HG02798 (cell line): ENCODE measurements at regions not wholly inside any gene's neighbourhood (a gene's known extent, or its start where the extent isn't known, plus 50 kb on each side); places are given as distances from the start of the nearest gene placed in this dataset.
"Not testable (repeated sequence)": the region's sequence is repeated elsewhere in the genome, so short reads cannot be mapped to it uniquely, and the experiment has no call there.

Experiments used
- ATAC-seq: cut with Tn5 transposase; IDR thresholded peaks from one replicate; pipeline ENCODE4 v1.9.1; 2021; ENCODE audit warnings: mild to moderate bottlenecking; ENCODE audit not compliant: unreplicated experiment, poor library complexity

DNA sequence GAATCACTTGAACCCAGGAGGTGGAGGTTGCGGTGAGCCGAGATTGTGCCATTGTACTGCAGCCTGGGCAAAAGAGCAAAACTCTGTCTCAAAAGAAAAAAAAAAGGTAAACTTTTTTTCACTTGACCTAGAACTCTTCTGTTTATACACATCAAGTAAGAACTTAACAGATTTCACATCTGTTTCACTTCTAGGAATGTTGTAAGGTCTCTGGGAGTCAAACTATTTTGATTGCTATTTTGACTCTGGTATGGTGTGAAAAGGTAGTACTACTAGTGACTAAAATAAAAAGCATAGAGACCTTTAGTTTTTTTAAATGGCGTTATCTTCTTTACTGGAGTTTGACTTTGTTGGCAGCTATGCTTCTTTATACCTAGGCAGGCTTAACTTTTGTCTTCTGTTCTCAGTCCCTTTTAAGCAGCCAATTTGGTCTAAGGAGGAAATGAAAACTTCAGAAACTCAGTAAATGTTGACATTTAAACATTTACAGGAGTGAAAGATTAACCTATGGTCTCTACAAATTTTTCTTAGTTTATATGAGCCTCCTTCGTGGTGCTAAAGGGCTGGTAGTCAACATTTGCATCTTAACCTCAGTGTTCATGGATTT lies 84.7 kb downstream of the METTL2B start:
- not testable (repeated sequence) for ATAC-seq

DNA sequence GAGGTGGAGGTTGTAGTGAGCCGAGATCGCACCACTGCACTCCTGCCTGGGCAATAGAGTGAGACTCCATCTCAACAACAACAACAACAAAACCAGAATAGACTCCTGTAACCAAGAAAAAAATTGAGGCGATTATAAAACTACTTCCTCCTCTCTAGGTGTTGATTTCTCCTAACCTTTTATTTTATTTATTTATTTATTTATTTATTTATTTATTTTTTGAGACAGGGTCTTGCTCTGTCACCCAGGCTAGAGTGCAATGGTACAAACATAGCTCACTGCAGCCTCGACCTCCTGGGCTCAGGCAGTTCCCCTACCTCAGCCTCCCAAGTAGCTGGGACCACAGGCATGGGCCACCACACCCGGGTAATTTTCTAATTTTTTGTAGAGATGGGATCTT lies 86.2 kb downstream of the METTL2B start:
- ATAC-seq = not testable (repeated sequence)

DNA sequence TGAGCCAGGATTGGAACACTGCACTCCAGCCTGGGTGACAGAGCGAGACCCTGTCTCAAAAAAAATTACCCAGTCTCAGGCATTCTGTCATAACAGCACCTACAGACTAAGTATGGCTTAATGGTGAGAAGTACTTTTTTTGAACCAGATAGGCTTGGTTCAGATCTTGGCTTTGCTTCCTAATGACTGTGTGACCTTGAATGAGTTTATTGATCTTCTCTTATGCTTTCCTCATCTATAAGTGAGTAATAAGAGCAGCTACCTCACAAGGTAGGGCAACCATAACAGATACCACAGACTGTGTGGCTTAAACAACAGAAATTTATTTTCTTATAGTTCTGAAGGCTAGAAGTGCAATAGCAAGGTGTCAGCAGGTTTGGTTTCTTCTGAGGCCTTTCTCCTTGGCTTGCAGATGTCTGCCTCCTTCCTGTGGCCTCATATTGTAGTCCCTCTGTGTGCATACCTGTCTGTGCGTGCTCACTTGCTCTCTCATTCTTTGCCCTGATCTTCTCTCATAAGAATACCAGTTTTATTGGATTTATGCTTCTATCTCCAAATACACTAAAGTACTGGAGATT lies 87.7 kb downstream of the METTL2B start:
- ATAC-seq = not testable (repeated sequence)

DNA sequence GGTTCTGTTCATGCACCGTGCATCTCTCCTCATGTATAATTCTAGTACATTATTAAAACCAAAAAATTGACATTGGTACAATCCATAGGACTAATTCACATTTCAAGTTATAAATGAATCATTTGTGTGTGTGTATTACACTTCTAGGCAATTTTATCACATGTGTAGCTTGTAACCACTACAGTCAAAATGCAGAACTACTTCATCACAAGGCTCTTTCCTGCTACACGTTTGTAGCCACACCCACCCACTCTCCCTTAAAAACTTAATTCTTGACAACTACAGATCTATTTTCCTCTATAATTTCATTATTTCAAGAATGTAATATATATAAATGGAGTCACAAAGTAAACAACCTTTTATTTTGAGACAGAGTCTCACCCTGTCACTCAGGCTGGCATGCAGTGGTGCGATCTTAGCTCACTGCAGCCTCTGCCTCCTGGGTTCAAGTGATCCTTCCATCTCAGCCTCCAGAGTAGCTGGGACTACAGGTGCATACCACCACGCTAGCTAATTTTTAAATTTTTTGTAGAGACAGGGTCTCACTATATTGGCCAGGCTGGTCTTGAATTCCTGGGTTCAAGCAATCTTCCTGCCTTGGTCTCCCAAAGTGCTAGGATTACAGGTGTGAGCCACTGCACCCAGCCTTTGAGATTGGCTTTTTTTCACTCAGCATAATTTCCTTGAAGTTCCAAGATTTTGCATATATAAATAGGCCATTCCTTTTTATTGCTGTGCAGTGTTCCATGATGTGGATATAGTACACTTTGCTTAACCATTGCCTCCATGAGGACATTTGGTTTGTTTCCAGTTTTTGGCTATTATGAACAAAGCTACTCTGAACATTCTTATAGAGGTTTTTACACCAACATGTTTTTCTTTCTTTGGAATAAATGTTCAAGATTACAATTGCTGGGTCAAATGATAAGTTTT lies 88.7 kb downstream of the METTL2B start:
- not testable (repeated sequence) for ATAC-seq

DNA sequence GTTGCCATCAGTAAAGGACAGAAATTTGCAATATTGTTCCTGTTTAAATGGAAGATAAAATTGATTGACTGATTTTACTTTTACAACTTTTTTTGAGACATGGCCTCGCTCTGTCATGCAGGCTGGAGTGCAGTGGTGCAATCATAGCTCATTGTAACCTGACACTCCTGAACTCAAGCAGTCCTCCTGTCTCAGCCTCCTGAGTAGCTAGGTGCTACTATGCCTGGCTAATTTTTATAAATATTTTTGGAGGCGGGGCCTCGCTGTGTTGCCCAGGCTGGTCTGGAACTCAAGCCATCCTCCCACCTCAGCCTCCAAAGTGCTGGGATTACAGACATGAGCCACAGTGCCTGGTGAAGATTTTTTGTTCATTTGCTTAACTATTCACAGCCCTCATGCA lies 96.8 kb upstream of the GARIN1A start:
- ATAC-seq = not testable (repeated sequence)

DNA sequence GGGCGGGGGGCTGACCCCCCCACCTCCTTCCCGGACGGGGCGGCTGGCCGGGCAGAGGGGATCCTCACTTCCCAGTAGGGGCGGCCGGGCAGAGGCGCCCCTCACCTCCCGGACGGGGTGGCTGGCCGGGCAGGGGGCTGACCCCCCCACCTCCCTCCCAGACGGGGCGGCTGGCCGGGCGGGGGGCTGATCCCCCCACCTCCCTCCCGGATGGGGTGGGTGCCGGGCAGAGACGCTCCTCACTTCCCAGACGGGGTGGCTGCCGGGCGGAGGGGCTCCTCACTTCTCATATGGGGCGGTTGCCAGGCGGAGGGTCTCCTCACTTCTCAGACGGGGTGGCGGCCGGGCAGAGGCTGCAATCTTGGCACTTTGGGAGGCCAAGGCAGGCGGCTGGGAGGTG lies 95.1 kb upstream of the GARIN1A start:
- ATAC-seq = not testable (repeated sequence)

DNA sequence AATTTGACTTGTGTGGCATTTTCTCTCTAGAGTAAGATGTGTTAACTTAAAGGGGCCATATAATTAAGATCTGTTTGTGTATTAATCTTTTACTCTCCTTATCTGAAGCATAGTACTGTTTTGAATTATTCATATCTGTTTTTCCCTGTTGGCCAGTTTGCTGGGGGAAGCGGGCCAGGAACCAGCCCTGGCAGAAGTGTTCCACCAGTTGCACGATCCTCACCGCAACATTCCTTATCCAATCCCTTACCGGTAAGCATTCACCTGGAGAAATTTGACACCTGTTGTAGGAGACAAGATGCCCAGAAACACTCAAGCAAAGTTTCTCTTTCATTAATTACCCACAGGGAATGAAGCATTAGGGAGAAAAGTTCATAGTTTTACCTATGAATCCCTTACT lies 92.2 kb upstream of the GARIN1A start:
- ATAC-seq = not testable (repeated sequence)

DNA sequence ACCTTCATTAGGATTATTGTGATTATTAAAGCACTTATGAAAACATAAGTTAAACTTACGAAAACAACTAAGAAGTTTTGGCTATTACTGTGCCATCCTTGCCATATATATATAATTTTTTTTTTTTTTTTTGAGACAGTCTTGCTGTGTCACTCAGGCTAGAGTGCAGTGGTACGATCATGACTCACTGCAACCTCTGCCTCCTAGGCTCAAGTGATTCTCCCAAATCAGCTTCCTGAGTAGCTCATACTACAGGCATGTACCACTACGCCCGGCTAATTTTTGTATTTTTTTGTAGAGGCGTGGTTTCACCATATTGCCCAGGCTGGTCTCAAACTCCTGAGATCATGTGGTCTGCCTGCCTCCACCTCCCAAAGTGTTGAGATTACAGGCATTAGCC lies 91.0 kb upstream of the GARIN1A start:
- ATAC-seq = not testable (repeated sequence)

DNA sequence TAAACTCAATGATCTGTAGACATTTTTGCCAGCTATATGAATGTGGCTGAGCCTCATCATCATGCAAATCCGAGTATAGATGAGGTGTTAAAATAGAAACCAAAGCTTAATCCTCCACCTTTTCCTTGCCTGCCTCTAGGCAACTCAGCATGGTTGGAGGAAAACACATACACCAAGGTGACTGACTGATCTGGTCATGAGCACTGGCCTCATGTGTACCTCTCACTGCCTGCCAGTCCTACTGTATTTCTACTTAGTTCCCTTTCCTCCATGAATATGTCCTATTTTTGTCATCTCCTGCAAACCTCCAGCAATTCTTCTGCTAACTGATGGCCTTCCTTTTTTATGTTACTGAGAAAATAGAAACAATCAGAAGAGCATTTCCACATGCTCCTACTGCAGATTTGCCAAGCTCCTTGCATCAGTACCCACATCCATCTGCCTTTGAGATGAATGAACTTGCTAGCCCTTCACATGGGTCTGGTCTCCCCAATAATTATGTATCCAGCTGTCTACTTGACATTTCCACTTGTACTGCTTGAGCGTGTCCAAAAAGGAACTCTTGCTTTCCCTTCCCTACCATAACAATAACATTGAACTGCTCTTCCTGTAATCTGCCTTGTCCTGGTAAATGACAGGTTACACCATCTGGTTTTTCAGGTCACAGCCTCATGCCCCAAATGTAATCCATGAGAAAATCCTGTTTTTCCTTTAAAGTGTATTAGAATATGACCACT lies 90.1 kb upstream of the GARIN1A start:
- not testable (repeated sequence) for ATAC-seq

DNA sequence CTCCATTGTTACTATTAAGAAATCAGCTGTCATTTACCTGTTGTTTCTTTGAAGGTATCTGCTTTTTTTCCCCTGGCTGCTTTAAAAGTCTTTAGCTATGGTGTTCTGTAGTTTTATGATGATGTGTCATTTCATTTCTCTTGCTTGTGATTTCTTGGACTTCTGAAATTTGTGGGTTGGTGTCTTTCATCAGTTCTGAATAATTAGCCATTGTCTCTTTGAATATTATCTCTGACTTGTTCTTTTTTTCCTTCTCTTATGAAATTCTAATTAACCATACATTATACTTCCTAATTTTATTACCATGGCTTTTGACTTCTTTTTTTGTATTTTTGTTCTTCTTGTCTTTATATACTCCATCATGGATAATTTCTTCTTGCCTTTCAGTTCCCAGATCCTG lies 85.4 kb upstream of the GARIN1A start:
- not testable (repeated sequence) for ATAC-seq

DNA sequence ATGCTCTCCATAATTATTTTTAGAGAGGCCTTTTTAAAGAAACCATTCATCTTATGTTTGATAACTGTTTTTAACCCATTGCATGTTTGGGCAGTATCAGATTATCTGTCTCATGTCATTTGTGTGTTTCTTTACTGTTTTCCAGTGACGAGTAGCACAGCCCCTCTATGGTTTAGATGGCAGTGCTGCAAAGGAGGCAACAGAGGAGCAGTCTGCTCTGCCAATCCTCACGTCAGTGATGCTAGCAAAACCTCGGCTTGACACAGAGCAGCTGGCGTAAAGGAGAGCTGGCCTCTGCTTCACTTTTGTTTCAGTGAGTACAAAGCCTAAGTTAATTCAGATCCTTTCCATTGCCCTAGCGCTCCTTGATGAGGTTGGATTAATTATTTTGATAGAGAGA lies 80.4 kb upstream of the GARIN1A start:
- no peak for ATAC-seq

DNA sequence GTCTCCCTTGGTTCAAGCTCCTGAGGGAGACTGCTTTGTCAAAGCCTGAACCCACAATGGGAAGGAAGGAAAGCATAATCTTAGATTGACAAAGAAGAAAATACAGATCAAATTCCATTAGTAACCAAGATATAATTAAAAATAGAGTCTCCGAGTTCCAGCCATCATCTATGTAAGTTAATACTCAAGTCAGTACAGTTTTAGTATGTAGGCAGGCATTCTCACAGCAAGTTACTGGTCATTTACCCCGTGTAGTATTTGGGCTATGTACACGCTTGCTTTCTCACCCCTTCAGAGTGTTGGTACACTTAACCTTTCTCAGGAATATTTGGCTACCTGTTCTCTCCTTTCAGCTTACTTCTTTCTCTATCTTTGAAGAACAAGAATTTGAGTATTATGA lies 79.9 kb upstream of the GARIN1A start:
- not testable (repeated sequence) for ATAC-seq

DNA sequence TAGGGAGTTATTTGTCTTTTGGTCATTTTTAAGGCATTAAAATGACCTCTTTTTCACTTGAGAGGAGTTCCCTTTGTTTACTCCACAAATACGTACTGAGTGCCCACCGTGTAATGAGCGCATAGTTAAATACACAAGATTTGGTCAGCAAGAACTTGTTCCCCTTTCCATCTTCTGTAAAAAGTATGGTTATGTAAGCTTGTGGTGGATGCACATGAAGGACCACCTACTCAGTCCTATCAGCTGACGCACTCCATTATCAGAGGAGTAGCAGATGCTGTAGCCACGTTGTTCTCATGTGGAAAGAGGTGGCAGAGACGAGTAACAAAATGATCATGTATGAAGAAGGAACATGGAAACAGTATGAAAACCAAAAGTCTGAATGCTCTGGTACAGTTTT lies 78.0 kb upstream of the GARIN1A start:
- ATAC-seq = not testable (repeated sequence)

DNA sequence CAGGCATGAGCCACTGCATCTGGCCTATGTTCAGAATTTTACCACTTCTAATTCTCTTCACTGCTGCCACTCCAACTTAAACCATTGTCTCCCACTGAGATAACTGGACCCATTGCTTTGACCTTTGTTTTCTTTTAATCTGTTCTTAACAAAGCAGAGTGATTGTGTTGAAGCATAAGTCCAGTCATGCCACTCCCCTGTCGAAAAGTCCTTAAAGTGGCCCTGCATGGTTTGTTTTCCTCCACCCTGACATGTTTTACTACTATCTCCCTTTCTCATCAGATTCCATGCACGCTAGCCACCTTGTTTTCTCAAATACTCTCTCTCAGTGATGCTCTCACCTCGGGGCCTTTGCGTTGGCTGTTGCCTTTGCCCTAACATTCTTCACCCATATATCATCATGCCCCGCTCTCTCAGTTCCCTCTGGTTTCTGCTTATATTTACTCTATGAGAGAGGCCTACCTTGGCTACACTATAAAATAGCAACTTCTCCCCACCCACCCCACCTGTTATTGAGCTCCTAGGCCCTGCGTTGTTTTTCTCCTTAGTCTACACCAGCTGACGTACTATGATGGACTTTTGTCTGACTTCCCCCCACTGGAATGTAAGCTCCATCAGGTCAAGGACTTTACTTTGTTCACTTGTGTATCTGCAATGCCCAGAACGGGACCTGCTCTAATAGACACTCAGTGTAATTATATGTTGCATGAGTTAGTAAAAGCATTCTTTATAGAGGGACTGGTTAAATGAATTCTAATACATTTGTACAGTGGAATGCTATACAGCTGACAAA lies 75.6 kb upstream of the GARIN1A start:
- ATAC-seq = not testable (repeated sequence)

DNA sequence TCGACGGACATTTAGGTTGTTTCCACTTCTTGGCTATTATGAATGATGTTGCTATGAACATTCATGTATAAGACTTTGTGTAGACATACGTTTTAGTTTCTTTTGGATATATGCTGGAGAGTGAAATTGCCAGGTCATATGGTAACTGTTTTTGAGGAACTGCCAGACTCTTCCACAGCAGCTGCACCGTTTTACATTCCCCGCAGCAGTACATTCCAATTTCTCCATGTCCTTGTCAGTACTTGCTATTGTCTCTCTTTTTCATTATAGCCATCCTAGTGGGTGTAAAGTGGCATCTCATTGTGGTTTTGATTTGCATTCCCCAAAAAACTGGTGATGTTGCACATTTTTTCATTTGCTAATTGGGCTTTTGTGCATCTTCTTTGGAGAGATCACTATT lies 73.1 kb upstream of the GARIN1A start:
- not testable (repeated sequence) for ATAC-seq

DNA sequence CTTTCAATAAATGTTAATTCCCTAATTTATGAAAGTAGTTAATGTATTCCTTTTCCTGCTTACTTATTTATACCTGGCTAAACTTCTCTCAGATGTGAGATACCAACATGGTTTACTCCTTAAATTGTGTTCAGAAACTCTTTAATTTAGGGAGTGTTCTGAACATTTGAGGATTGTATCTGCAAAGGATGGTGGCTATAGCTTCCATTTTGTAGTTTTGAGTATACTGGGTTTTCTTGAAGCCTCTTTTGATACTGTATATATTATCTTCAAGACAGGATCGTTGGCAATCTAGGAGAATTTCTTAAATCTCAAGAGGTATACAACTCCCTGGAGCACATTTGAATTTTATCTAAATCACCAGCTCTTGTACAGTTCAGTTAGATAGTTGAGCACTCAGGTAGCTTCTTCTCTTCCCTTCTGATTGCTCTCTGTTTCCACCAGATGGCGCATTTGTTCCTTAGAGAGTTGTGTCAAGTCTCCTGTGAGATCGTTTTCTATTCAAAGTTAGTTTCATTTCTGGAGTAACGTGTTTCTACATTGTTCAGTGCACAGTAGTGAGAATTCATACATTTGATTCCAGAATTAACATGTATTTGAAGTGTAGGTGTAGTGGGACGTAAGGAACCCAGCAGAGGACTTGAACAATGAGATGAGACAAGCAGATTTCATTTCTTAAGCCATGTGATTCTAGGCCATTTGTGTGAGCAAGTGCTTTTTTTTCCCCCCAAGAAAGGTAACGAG lies 63.2 kb upstream of the GARIN1A start:
- peak; percentile 75 for ATAC-seq

DNA sequence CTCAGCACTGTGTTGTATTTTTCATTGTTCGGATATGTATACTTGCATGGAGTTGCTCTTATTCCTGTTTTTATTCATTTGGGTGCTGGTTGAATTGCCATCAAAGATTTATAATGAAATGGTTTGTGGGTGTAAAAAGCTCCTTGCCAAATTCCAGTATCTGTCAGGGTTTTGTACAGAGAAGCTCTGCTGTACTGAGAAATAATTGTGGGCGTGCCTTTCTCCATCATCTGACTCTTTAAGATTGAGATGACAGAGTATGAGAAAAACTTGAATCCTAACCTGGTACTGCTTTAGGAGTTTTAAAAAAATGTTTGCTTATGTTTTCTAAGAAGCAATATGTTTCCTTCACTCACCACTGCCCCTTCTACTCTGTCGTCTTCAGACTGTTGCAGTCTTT lies 58.7 kb upstream of the GARIN1A start:
- ATAC-seq = not testable (repeated sequence)

DNA sequence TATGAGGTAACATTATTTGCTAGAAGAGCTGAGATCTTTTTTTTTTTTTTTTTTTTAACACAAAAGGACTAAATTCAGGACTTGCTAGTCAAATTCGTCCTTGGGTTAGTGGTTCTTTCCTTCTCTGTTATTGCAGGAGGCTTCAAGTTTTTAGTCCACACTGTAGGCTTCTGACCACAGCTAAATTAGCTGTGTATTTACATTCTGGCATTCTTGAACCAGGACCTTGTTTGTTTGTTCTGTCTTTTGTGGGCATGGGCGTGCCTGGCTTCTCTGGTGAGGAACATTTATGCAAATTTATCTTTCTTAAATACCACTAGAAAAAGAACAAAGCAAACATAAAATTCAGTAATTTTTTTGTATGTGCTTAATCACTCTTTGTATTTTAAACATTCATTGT lies 57.3 kb upstream of the GARIN1A start:
- not testable (repeated sequence) for ATAC-seq

DNA sequence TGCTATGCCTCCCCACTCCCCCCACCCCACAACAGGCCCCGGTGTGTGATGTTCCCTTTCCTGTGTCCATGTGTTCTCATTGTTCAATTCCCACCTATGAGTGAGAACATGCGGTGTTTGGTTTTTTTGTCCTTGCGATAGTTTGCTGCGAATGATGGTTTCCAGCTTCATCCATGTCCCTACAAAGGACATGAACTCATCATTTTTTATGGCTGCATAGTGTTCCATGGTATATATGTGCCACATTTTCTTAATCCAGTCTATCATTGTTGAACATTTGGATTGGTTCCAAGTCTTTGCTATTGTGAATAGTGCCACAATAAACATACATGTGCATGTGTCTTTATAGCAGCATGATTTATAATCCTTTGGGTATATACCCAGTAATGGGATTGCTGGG lies 55.3 kb upstream of the GARIN1A start:
- not testable (repeated sequence) for ATAC-seq
